HG02884 (cell line): ENCODE measurements at regions not wholly inside any gene's neighbourhood (a gene's known extent, or its start where the extent isn't known, plus 50 kb on each side); places are given as distances from the start of the nearest gene placed in this dataset.

Experiments
- ATAC-seq: cut with Tn5 transposase; IDR thresholded peaks from one replicate; pipeline ENCODE4 v1.9.1; 2021; ENCODE audit warnings: mild to moderate bottlenecking, moderate library complexity; ENCODE audit not compliant: unreplicated experiment

DNA sequence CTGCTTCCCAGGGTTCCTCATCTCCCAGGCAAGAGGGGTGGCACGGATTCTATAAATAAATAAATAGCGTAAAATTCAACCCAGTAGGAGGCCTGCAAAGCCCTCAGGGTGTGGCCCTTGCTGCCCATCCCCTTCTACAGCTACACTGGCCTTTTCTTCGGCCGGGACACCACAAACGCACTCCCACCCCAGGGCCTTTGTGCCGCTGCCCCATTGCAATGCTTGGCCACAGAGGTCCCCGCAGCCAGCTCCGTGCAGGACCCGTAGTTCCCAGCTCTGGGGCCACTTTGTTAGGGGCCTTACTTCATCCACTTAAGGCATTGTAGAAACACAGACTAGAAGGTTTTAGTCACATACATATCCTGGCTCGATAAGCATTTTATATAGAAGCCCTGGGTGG, 151.2 kb downstream of the ERMARD start:
- ATAC-seq: no peak

DNA sequence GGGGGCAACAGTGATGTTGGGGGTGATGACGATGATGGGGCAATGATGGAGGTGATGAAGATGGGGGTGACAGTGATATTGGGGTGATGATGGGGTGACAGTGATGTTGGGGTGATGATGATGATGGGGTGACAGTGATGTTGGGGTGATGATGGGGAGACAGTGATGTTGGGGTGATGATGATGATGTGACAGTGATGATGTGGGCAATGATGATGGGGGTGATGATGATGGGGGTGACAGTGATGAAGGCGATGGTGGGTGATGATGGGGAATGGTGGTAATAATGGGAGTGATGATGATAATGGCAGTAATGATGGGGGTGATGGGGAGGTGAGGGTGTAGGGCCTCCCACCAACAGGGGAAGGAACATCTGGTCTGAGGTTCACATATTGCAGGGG, 150.6 kb downstream of the ERMARD start:
- ATAC-seq: no peak

DNA sequence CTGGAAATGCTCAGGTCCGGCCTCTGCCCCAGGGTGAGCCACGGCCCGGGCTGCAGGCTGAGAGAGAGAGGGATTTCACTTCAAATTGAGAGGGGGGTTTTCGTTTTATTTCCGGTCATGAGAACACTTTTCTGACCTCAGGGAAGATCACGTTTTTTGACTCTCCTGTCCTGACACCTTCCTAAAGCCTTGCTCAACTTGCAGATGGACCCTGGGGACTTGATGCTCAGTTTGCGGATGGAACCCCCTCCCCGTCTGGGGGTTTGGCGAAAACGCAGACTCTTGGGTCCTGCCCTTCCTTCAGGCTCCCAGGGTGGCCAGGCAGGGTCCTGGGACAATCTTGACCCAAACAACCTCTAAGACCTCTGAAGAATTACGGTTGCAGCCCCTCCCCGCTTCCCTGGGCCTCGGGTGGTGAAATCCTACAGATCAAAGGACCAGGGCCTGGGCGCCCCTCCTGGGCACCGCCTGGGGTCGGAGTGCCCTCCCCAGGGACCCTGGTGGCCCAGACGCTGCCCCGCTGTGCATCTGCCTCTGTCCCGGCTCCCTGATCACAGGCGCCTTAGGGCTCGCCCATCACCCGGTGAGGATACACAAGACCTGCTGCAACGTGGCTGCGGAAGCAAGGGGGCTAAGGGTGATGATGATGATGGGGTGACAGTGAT, 148.2 kb downstream of the ERMARD start:
- no peak for ATAC-seq

DNA sequence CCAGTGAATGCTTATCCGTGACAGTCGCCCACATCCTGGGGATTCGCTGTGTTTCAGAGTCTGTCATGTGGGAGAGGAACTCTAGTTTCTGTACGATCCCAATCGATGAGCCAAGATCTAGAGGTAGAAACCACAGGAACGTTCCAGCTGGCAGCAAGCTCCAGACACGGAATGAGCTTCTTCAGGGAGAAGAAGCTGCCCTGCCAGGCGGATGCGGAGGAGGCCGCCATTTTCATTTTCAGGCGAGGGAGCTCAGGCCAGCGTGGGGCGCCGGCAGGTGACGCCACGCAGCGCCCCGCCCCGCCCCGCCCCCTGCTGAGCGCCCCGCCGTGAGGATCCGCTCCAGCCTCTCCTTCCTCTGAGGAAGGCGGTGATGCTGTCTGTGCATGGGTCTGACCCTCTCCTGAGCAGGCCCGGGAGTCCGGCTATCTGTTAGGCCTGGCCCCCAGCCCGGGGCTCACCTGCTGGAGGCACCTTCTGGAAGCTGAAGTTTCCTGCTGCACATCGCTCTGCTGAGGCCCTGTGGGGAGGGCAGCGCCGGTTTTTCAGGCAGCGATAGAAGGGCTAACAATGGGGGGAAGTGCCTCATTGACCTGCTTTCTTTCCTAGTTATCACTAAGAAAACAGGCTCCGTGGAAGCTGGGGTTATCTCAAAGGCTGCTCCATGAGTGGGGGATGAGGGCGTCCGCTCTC, 147.5 kb downstream of the ERMARD start:
- ATAC-seq: no peak

DNA sequence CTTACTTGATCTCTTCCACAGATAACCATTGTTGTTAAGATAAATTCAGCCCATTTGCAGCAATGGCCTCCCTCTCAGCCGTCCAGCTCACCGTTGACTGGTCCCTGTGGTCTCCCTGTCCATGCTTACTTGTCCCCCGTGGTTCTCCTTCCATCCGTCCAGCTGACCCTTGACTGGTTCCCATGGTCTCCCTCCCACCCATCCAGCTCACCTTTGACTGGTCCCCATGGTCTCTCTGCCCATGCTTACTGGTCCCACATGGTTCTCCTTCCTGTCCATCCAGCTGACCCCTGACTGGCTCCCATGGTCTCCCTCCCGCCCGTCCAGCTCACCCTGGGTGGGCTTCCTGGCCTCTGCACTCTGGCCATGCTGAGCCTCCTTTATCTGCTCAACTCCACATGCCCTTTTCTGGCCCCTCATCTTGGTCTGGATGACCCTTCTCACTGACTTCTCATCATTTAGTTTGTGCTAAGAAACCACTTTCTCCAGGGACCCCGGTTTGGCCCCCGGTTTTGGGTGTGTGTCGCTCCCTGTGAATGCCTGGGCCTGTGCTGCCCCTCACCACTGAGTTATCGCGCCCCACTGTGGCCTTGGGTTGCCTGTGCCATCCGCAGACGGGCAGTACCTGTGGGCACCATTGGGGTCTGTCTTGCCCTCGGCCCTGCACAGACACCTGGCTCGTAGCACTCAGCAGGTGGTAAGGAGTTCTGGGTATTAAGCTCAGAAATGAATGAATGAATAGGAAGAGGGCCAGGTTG, 146.4 kb downstream of the ERMARD start:
- no peak for ATAC-seq

DNA sequence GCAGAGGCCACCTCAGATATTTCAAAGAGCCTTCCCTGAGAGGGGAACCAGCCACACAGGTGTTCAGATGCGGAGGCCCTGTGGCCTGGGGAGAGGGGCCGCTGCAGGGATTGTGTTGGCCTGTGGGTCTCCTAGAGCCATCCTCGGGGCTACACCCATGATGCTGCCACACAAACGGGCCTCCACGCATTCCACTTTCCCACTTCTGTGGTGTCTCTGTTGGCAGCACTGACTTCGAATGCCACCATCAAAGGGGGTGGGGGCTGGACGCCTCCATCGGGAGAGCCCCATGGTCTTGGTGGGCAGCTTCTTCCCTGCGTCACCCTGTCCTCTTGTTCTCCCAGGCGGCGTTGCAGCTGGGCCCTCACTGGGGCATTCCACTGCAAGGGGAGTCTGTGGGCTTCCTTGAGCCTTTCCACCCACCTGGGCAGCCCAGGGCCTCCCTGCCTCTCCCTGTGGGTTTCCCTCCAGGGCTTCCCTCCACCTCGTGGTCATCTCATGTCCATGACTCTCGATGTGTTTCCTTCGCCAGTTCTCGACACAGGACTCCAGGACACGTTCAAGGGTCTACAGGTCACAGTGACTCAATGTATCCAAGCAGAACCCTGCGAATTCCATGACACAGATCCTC, 145.5 kb downstream of the ERMARD start:
- ATAC-seq: no peak

DNA sequence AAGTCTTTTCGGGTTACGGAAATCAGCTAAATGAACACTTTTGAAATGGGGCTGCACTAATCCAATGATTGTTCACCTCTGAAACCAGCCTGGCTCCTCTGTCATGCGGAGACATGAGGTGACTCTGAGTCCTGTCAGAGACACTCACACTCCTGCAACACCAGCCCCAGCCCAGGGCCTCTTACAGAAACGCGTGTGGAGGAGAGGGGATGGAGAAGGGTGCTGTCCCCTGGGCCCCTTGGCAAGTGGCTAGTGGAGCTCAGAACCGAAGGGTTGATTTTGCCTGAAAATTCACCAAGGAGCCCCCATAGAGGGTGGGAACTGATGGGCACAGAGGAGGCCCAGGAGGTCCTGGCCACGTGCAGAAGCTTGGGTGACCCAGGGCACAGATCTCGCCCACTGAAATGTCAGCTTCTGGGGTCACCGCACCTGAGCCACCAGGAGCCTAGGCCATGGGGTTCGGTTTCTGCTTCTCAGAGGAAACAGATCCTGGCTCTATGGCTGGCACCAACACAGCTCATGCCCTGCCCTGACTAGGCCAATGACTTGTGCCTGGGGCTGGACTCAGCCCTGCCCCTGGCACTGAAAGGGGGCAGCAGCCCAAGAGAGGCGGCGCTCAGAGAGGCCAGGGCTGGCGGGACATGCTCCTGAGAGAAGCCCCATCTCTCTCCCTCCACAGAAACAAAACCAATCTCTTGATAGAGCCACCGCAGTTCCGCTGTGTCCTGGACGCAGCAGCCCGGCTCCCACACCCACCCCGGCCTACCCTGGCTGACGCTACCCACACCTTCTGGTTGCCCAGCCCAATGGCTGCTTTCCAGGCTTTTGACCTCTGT, 144.7 kb downstream of the ERMARD start:
- no peak for ATAC-seq

DNA sequence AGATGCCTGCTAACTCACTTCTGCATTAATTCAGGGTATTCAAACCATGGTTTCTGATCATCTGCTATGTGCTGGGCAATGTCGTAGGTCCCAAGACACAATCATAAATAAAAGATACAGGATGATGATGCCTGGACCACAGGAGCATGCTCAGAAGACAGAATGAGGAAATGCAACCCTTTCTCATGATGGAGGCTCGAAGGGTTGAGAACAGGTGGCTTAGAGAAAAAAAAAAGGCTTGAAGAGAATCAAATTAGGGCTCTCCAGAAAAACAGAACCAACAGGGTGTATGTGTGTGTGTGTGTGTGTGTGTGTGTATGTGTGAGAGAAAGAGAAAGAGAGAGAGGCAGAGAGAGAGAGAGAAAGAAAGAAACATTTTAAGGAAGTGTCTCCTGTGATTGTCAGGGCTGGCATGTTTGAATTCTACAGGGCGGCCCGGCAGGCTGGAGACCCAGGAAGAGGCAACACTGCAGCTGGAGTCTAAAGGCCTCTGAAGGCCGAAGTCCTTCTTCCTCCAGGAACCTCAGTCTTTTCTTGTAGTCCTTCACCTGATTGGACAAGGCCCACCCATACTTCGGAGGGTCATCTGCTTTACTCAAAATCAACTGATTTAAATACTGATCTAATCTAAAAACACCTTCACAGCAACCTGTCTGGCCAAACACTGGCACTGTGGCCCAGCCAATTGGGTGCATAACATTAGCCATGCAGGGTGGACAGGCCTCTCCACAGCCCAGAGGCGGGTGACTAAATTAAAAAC, 143.8 kb downstream of the ERMARD start:
- no peak for ATAC-seq

DNA sequence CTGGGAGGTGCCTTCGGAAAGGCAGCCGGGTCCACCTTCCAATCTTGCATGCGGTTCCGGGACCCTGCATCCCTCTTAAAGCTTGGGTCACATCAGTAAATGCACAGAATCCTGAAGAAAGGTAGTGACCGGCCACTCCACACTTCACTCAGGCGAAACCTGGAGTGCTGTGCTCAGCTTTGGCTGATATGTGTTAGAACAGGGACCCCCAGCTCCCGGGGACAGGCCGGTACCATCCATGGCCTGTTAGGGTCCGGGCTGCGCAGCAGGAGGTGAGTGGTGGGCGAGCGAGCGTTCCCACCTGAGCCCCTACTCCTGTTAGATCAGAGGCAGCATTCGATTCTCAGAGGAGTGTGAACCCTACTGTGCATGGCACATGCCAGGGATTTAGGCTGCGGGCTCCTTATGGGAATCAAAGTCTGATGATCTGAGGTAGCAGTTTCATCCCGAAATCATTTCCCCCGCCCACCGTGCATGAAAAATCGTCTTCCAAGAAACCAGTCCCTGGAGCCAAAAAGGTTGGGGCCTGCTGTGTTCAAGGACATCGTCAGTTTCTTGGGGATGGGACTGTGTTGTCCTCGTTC, 143.0 kb downstream of the ERMARD start:
- no peak for ATAC-seq

DNA sequence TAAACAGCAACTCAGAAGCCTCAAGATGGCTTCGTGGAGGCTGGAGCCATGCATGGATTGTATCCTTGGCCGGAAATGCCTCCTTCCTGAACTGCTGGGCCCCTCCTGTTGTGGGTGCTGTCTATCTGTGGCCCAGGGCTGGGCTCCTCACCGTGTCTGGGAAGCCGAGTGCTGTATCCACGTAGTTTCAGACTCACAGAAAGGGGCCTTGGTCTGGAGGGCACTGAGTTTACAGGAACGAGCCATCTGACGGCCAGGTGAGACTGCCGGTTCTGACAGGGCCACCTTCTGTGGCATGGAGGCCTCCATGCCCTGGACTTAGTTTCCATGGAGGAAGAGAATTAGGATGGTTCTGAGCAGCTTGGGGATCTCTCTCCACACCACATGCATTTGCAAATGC, 142.2 kb downstream of the ERMARD start:
- no peak for ATAC-seq

DNA sequence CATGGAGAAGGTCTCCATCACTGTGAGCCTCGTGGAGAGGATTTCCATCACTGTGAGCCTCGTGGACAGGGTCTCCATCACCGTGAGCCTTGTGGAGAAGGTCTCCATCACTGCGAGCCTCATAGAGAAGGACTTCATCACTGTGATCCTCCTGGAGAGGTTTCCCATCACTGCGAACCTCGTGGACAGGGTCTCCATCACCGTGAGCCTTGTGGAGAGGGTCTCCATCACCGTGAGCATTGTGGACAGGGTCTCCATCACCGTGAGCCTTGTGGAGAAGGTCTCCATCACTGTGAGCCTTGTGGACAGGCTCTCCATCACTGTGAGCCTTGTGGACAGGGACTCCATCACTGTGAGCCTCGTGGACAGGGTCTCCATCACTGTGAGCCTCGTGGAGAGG, 140.4 kb downstream of the ERMARD start:
- no peak for ATAC-seq

DNA sequence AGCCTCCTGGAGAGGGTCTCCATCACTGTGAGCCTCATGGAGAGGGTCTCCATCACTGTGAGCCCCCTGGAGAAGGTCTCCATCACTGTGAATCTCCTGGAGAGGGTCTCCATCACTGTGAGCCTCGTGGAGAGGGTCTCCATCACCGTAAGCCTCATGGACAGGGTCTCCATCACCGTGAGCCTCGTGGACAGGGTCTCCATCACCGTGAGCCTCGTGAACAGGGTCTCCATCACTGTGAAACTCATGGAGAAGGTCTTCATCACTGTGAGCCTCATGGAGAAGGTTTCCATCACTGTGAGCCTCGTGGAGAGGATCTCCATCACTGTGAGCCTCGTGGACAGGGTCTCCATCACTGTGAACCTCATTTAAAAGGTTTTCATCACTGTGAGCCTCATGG, 140.0 kb downstream of the ERMARD start:
- ATAC-seq: no peak

DNA sequence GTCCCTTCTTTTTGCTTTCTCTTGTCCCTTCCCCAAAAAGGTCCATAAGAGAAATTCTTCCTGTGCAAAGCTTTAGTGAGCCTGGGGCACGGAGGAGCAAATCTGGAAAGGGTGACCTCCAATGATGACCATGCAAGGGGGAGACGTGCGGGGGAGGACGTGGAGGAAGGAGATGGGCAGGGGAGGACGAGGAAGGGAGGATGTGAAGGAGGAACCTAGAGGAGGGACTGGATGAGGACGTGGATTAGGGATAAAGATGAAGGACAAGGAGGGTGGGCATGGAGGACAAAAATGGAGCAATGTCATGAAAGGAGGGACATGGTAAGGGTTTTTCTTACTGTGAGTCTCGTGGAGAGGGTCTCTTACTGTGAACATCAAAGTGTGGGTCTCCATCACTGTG, 139.5 kb downstream of the ERMARD start:
- no peak for ATAC-seq

DNA sequence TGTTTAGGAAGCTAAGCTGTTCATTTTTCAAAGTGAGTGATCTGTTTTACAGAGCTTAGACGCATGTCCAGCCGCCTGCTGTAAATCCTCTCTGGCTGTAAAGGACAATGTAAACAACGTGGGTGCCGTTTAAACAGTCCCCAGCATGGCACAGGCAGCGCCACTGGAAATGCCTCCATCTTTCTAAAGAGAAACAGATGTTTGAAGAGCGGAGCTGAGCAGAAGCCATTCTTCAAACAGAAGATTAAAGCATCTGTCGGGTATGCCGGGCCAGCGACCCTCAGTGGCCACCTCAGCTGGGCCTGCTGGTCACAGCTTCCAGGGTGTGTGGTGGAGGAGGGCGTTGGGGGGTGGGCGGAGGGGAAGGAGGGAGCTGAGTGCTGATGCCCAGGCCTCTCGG, 138.6 kb downstream of the ERMARD start:
- ATAC-seq: no peak

DNA sequence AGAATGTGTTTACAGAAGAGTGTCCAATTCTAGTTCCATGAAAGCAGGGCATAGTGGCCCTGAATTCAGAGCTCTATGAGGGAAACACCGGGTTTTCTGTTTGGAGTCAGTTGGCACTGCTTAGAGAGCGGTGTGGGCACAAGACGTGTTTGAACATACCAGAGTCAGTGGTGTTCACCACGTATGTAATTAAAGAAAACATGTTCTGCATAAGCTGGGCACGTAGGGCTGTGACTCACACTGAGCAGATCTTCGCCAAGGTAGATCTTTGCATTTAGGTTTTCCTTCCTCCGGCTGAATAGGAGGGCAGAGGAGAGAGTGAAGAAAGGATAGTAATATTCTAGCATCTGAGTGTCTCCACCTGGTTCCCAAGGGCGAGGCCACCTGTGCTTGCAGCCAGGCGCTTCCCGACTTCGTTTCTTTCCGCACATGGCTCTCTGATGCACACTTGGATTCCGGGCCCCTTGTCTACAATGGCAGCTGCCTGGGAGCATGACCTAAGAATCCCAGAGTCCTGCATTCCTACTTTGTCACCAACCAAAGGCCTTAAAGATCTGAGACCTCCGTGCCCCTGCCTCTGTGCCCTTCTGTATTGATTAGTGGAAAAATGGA, 136.2 kb downstream of the ERMARD start:
- no peak for ATAC-seq

DNA sequence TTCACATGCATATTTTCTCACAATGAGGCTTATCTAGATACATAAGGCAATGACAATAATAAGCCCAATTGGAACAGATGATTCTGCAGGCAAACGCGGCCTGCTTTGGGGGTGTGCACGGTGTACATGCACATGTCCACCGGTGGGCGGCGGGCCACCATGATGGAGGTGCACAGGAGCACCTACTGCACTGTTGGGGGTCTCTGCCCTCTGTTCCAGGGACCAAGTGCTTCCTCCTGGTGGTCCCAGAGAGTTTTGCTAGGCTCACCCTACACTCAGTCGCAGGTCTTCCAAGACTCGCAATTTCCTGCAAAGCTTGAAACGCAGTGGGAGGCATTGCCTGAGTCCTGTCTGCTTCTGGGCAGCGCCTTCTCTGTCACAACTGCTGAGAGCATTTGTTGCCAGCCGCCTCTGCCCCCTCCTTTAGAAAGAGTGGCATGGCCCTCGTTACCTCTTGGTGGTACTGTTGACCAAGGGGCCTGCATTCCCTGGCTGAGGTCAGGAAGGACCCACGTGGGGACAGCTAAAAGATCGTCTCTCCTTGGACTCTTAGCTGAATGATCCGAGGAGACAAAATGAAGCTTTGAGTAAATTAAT, 135.3 kb downstream of the ERMARD start:
- ATAC-seq: no peak

DNA sequence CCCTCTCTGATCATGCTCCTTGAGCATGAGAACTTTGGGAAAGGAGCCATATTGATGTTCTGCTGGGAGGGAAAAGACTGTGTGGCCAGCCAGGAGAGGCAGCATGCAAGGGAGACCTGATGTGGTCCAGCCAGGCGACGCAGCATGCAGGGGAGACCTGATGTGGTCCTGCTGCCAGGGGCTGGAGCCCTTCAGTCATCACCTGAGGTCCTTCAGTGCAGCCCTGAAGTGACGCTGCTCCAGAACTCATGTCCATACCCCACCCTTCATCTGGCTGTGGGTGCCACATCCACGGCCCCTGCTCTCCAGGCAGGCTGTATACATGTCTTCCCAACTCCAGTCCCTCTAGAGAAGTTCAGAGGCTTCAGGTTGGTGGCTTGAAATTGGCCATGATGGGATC, 134.4 kb downstream of the ERMARD start:
- no peak for ATAC-seq

DNA sequence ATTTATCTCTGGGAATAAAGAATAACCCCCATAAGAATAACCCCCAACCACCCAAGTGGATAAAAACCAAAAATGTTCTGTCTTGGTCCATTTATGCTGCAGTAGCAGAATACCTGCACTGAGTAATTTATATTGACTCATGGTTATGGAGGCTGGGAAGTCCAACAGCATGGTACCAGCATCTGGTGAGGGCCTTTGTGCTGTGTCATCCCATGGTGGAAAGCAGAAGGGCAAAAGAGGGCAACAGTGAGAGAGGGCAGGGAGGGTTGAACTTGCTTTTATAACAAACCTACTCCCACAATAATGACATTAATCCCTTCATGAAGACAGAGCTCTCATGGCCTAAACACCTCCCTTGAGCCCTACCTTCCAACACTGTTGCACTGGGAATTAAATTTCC, 133.7 kb downstream of the ERMARD start:
- ATAC-seq: no peak

DNA sequence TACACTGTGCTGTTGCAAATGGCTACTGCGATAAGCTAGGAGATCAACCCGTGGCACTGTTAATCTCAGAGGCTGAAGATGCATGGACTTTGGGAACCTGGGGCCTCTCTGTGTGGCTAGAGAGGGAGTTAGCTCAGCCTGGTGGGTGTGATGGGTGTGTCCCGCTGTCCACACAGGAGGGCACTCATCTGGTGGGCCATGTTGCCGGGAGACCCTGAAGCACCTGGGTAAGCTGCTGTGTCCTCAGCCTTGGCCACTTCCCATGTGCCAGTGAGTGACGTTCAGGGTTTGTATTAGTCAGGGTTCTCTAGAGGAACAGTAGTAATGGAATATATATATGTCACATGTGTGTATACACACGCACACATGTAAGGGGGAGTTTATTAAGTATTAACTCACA, 132.7 kb downstream of the ERMARD start:
- no peak for ATAC-seq
